ENCODE measurements at regions not wholly inside any gene's neighbourhood (a gene's known extent, or its start where the extent isn't known, plus 50 kb on each side); places are given as distances from the start of the nearest gene placed in this dataset.

DNA sequence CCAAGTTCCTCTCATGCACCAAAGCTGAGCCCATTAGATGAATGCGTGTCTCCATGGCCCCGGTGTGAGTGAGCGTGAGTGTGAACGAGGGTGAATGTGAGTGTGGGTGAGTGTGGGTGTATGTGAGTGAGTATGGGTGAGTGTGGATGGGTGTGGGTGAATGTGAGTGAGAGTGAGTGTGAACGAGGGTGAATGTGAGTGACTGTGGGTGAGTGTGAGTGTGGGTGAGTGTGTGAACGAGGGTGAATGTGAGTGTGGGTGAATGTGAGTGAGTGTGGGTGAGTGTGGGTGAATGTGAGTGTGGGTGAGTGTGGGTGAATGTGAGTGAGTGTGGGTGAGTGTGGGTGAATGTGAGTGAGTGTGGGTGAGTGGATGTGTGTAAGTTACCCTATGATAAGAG is 1521.8 kb upstream of the TENM3 start:
- Mint-ChIP-seq H3K36me3 (ENCODE audit: low read depth) (no peaks in the 10 kb centered on the region), H3K4me1 (no peaks in the 10 kb centered on the region), H3K27ac (no peak overlapping the region), H3K4me3 (no peak overlapping the region), H3K9me3 (no peaks in the 10 kb centered on the region), H3K27me3 (ENCODE audit: low read depth) (no peaks in the 10 kb centered on the region)
- TF ChIP-seq, protein P1, sequence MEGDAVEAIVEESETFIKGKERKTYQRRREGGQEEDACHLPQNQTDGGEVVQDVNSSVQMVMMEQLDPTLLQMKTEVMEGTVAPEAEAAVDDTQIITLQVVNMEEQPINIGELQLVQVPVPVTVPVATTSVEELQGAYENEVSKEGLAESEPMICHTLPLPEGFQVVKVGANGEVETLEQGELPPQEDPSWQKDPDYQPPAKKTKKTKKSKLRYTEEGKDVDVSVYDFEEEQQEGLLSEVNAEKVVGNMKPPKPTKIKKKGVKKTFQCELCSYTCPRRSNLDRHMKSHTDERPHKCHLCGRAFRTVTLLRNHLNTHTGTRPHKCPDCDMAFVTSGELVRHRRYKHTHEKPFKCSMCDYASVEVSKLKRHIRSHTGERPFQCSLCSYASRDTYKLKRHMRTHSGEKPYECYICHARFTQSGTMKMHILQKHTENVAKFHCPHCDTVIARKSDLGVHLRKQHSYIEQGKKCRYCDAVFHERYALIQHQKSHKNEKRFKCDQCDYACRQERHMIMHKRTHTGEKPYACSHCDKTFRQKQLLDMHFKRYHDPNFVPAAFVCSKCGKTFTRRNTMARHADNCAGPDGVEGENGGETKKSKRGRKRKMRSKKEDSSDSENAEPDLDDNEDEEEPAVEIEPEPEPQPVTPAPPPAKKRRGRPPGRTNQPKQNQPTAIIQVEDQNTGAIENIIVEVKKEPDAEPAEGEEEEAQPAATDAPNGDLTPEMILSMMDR (IDR thresholded peaks at IDR 0.05; ENCODE audit: unreplicated experiment in 3 of 3) = no peak

DNA sequence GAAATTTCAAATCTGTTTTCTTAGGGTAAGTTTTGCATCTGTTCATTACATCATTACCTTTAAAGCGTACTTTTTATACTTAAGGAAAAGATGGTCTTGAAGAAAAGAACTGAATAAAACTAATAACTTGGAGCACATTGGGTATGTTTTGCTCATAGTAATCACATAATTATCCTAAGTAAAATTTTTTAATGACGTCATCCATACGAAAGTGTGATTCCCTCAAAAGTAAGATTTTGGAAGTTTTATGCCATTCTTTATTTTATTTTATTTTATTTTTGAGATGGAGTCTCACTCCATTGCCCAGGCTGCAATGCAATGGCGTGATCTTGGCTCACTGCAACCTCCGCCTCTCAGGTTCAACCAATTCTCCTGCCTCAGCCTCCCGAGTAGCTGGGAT is 1516.6 kb upstream of the TENM3 start:
- H3K27ac Mint-ChIP-seq = no peak overlapping the region
- no peaks in the 10 kb centered on the region for H3K36me3 Mint-ChIP-seq (ENCODE audit: low read depth)
- H3K4me3 Mint-ChIP-seq = no peak overlapping the region
- no peaks in the 10 kb centered on the region for H3K4me1 Mint-ChIP-seq
- TF ChIP-seq, protein P1 (IDR thresholded peaks at IDR 0.05; ENCODE audit: unreplicated experiment in 3 of 3) = no peak
- no peaks in the 10 kb centered on the region for H3K27me3 Mint-ChIP-seq (ENCODE audit: low read depth)
- H3K9me3 Mint-ChIP-seq = peaks cover 10% of the 10 kb centered on the region

DNA sequence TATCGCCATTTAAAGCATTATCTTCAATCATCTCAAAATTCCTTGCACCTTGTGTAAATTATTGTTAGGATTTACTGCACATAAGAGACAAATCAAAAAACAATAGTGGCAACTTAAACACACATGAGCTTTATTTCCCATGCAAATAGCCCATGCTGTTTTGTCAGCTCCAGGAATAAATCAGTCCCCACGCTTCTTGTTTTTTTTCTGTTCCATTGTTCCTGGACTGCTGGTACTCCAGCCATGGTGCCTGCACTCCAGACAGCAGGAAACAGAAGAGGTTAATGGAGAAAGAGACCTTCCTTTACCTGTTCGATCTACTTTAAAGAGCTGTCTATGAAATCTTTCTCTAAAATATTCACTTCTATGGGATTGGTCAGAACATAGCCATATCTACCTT is 1515.7 kb upstream of the TENM3 start:
- Mint-ChIP-seq H3K4me3 (no peak overlapping the region), H3K27me3 (ENCODE audit: low read depth) (no peaks in the 10 kb centered on the region), H3K36me3 (ENCODE audit: low read depth) (no peaks in the 10 kb centered on the region), H3K27ac (no peak overlapping the region), H3K4me1 (no peaks in the 10 kb centered on the region), H3K9me3 (peaks cover 10% of the 10 kb centered on the region)
- TF ChIP-seq, protein P1 (IDR thresholded peaks at IDR 0.05; ENCODE audit: unreplicated experiment in 3 of 3) = no peak

- Mint-ChIP-seq H3K27me3 (ENCODE audit: low read depth) (peaks cover 3% of the 10 kb centered on the region), H3K9me3 (peaks cover 8% of the 10 kb centered on the region), H3K27ac (no peak overlapping the region), H3K4me3 (no peak overlapping the region), H3K4me1 (peaks cover 8% of the 10 kb centered on the region), H3K36me3 (ENCODE audit: low read depth) (no peaks in the 10 kb centered on the region)
- TF ChIP-seq, protein P1 (IDR thresholded peaks at IDR 0.05; ENCODE audit: unreplicated experiment in 3 of 3) = no peak
These were observed 1508.3 kb upstream of the TENM3 start for GRCh38 chr4:180734753-180735432.

- Mint-ChIP-seq H3K4me1 (no peaks in the 10 kb centered on the region), H3K27me3 (ENCODE audit: low read depth) (no peaks in the 10 kb centered on the region), H3K36me3 (ENCODE audit: low read depth) (no peaks in the 10 kb centered on the region), H3K9me3 (no peaks in the 10 kb centered on the region), H3K4me3 (no peak overlapping the region), H3K27ac (no peak overlapping the region)
- TF ChIP-seq, protein P1 (IDR thresholded peaks at IDR 0.05; ENCODE audit: unreplicated experiment in 3 of 3) = no peak
These were observed 1501.5 kb upstream of the TENM3 start for GRCh38 chr4:180741703-180742102.

DNA sequence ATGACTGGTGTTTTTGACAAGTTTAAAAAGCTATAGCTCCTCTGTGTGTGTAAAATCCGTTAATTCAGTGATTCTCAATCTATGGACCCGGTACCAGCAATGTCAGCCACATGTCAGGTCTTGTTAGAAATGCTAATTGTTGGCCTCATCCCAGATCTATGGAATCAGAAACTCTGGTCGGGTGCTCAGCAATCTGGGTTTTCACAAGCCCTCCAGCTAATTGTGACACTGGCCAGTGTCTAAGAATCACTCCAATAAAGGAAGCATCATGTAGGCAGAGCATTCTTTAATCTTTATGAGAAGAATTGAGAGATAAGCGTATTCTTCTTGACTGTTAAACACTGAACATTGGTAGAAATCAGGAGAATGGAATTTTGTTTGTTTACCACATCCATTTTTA is 1498.2 kb upstream of the TENM3 start:
- Mint-ChIP-seq H3K27me3 (ENCODE audit: low read depth) (no peaks in the 10 kb centered on the region), H3K9me3 (peaks cover 3% of the 10 kb centered on the region), H3K4me3 (no peak overlapping the region), H3K36me3 (ENCODE audit: low read depth) (no peaks in the 10 kb centered on the region), H3K4me1 (no peaks in the 10 kb centered on the region), H3K27ac (no peak overlapping the region)
- TF ChIP-seq, protein P1 (IDR thresholded peaks at IDR 0.05; ENCODE audit: unreplicated experiment in 3 of 3) = no peak
